T-helper 1 cell treated with Interleukin-12 subunit alpha and Interleukin-12 subunit beta and Interleukin-4 antibody, amounts not matched to agents 30 ng/mL and 1 ng/mL, for 36 hours (primary cell): ENCODE measurements at regions not wholly inside any gene's neighbourhood (a gene's known extent, or its start where the extent isn't known, plus 50 kb on each side); places are given as distances from the start of the nearest gene placed in this dataset.
"Not testable (repeated sequence)": the region's sequence is repeated elsewhere in the genome, so short reads cannot be mapped to it uniquely, and the experiment has no call there.

Experiments used
- intact Hi-C: fragments of 100-400 bp; cut with micrococcal nuclease; formaldehyde crosslinking; loops from one replicate; pipeline ENCODE4 v1.15.1; 2024

GRCh38 chrX:150232222-150232621, 130.9 kb upstream of the MAMLD1 start:
- intact Hi-C loops, result not testable (repeated sequence)

GRCh38 chrX:150234126-150234525, 129.0 kb upstream of the MAMLD1 start:
- intact Hi-C loops, result no loop called here

- intact Hi-C loops, result no loop called here
These were observed 126.8 kb upstream of the MAMLD1 start for GRCh38 chrX:150236327-150236726.

GRCh38 chrX:150238632-150239382, 124.3 kb upstream of the MAMLD1 start:
- intact Hi-C loops, result no loop called here

GRCh38 chrX:150239946-150240642, 123.0 kb upstream of the MAMLD1 start:
- intact Hi-C loops, result no loop called here

- intact Hi-C loops, result no loop called here
These were observed 122.5 kb upstream of the MAMLD1 start for GRCh38 chrX:150240643-150240970.

GRCh38 chrX:150253959-150254620, 109.0 kb upstream of the MAMLD1 start:
- intact Hi-C loops, result no loop called here

GRCh38 chrX:150254909-150255308, 108.2 kb upstream of the MAMLD1 start:
- intact Hi-C loops, result no loop called here

- intact Hi-C loops, result no loop called here
These were observed 107.4 kb upstream of the MAMLD1 start for GRCh38 chrX:150255441-150256296.

- intact Hi-C loops, result no loop called here
These were observed 106.8 kb upstream of the MAMLD1 start for GRCh38 chrX:150256297-150256650.

- intact Hi-C loops, result no loop called here
These were observed 105.6 kb upstream of the MAMLD1 start for GRCh38 chrX:150257353-150258175.

GRCh38 chrX:150258176-150258425, 105.0 kb upstream of the MAMLD1 start:
- intact Hi-C loops, result no loop called here

GRCh38 chrX:150258463-150259430, 104.4 kb upstream of the MAMLD1 start:
- intact Hi-C loops, result no loop called here

GRCh38 chrX:150262456-150262855, 100.7 kb upstream of the MAMLD1 start:
- intact Hi-C loops, result no loop called here

GRCh38 chrX:150268839-150269355, 94.2 kb upstream of the MAMLD1 start:
- intact Hi-C loops, result no loop called here

GRCh38 chrX:150269605-150270254, 93.4 kb upstream of the MAMLD1 start:
- intact Hi-C loops, result no loop called here

GRCh38 chrX:150270622-150271021, 92.5 kb upstream of the MAMLD1 start:
- intact Hi-C loops, result no loop called here

GRCh38 chrX:150273575-150274294, 89.4 kb upstream of the MAMLD1 start:
- intact Hi-C loops, result not testable (repeated sequence)

GRCh38 chrX:150282953-150283352, 80.2 kb upstream of the MAMLD1 start:
- intact Hi-C loops, result no loop called here
